AG08395 (cell line): ENCODE measurements at regions not wholly inside any gene's neighbourhood (a gene's known extent, or its start where the extent isn't known, plus 50 kb on each side); places are given as distances from the start of the nearest gene placed in this dataset.
"Not testable (repeated sequence)": the region's sequence is repeated elsewhere in the genome, so short reads cannot be mapped to it uniquely, and the experiment has no call there.

Source experiments
- DNase-seq: peaks from one replicate; pipeline ENCODE4 v3.0.0; 2012; ENCODE audit warnings: mixed read lengths, low spot score

- no peak for DNase-seq
Measured at GRCh38 chr11:38721586-38722315, 2123.7 kb upstream of the RAG2 start.

GRCh38 chr11:38718659-38719058 is 2120.6 kb upstream of the RAG2 start:
- DNase-seq, result no peak

GRCh38 chr11:38718049-38718448 is 2120.0 kb upstream of the RAG2 start:
- DNase-seq, result no peak

GRCh38 chr11:38711110-38711509 is 2113.1 kb upstream of the RAG2 start:
- DNase-seq, result no peak

- DNase-seq, result no peak
Measured at GRCh38 chr11:38710262-38710661, 2112.2 kb upstream of the RAG2 start.

- no peak for DNase-seq
Measured at GRCh38 chr11:38700111-38700510, 2102.1 kb upstream of the RAG2 start.

- no peak for DNase-seq
Measured at GRCh38 chr11:38693306-38693705, 2095.3 kb upstream of the RAG2 start.

- not testable (repeated sequence) for DNase-seq
Measured at GRCh38 chr11:38690211-38690610, 2092.2 kb upstream of the RAG2 start.

- DNase-seq, result no peak
Measured at GRCh38 chr11:38687008-38687407, 2089.0 kb upstream of the RAG2 start.

GRCh38 chr11:38683484-38683883 is 2085.4 kb upstream of the RAG2 start:
- no peak for DNase-seq

- DNase-seq, result no peak
Measured at GRCh38 chr11:38680746-38681145, 2082.7 kb upstream of the RAG2 start.

- DNase-seq, result no peak
Measured at GRCh38 chr11:38680166-38680565, 2082.1 kb upstream of the RAG2 start.

GRCh38 chr11:38672445-38672844 is 2074.4 kb upstream of the RAG2 start:
- no peak for DNase-seq

- no peak for DNase-seq
Measured at GRCh38 chr11:38667359-38667758, 2069.3 kb upstream of the RAG2 start.

GRCh38 chr11:38648604-38649003 is 2050.6 kb upstream of the RAG2 start:
- DNase-seq, result no peak

GRCh38 chr11:38646382-38646781 is 2048.3 kb upstream of the RAG2 start:
- DNase-seq, result no peak

- DNase-seq, result no peak
Measured at GRCh38 chr11:38640854-38641253, 2042.8 kb upstream of the RAG2 start.

GRCh38 chr11:38612701-38613100 is 2014.7 kb upstream of the RAG2 start:
- no peak for DNase-seq

GRCh38 chr11:38601371-38601770 is 2003.3 kb upstream of the RAG2 start:
- not testable (repeated sequence) for DNase-seq

- DNase-seq, result no peak
Measured at GRCh38 chr11:38598418-38598817, 2000.4 kb upstream of the RAG2 start.

GRCh38 chr11:38595359-38596016 is 1997.5 kb upstream of the RAG2 start:
- DNase-seq, result not testable (repeated sequence)

GRCh38 chr11:38594895-38595294 is 1996.9 kb upstream of the RAG2 start:
- no peak for DNase-seq

GRCh38 chr11:38593649-38594048 is 1995.6 kb upstream of the RAG2 start:
- no peak for DNase-seq

- DNase-seq, result no peak
Measured at GRCh38 chr11:38582756-38583155, 1984.7 kb upstream of the RAG2 start.
